GM18519 (cell line): ENCODE measurements at regions not wholly inside any gene's neighbourhood (a gene's known extent, or its start where the extent isn't known, plus 50 kb on each side); places are given as distances from the start of the nearest gene placed in this dataset.

Experiments
- ATAC-seq: cut with Tn5 transposase; IDR thresholded peaks from one replicate; pipeline ENCODE4 v1.9.1; 2021; ENCODE audit warnings: mild to moderate bottlenecking, moderate library complexity; ENCODE audit not compliant: unreplicated experiment, low FRiP score

GRCh38 chr18:23341383-23341782 is 111.7 kb upstream of the RIOK3 start:
- no peak for ATAC-seq

- no peak for ATAC-seq
Observed at GRCh38 chr18:23341983-23342382, 111.1 kb upstream of the RIOK3 start.

- no peak for ATAC-seq
Observed at GRCh38 chr18:23342506-23342905, 110.6 kb upstream of the RIOK3 start.

- no peak for ATAC-seq
Observed at GRCh38 chr18:23350188-23350587, 102.9 kb upstream of the RIOK3 start.

GRCh38 chr18:23351521-23351920 is 101.6 kb upstream of the RIOK3 start:
- ATAC-seq: no peak

GRCh38 chr18:23352042-23352441 is 101.0 kb upstream of the RIOK3 start:
- ATAC-seq: no peak

GRCh38 chr18:23353459-23353858 is 99.6 kb upstream of the RIOK3 start:
- peak; percentile 36 for ATAC-seq

GRCh38 chr18:23354625-23355024 is 98.5 kb upstream of the RIOK3 start:
- no peak for ATAC-seq

GRCh38 chr18:23355206-23355605 is 97.9 kb upstream of the RIOK3 start:
- ATAC-seq: no peak

- ATAC-seq: no peak
Observed at GRCh38 chr18:23356424-23356823, 96.7 kb upstream of the RIOK3 start.

- ATAC-seq: no peak
Observed at GRCh38 chr18:23356915-23357601, 96.0 kb upstream of the RIOK3 start.

GRCh38 chr18:23357996-23358594 is 95.0 kb upstream of the RIOK3 start:
- ATAC-seq: no peak

GRCh38 chr18:23359421-23359820 is 93.7 kb upstream of the RIOK3 start:
- ATAC-seq: no peak

GRCh38 chr18:23363865-23364570 is 89.1 kb upstream of the RIOK3 start:
- no peak for ATAC-seq

- no peak for ATAC-seq
Observed at GRCh38 chr18:23365602-23366001, 87.5 kb upstream of the RIOK3 start.

GRCh38 chr18:23369266-23369665 is 83.8 kb upstream of the RIOK3 start:
- no peak for ATAC-seq

- ATAC-seq: no peak
Observed at GRCh38 chr18:23373570-23373969, 79.5 kb upstream of the RIOK3 start.

- ATAC-seq: peak; percentile 69
Observed at GRCh38 chr18:23377669-23378301, 75.3 kb upstream of the RIOK3 start.

GRCh38 chr18:23378302-23378686 is 74.8 kb upstream of the RIOK3 start:
- ATAC-seq: no peak

- ATAC-seq: no peak
Observed at GRCh38 chr18:23380001-23380550, 73.0 kb upstream of the RIOK3 start.

GRCh38 chr18:23380817-23381216 is 72.3 kb upstream of the RIOK3 start:
- no peak for ATAC-seq
